DMS53 (cell line): ENCODE measurements at regions not wholly inside any gene's neighbourhood (a gene's known extent, or its start where the extent isn't known, plus 50 kb on each side); places are given as distances from the start of the nearest gene placed in this dataset.
"Not testable (repeated sequence)": the region's sequence is repeated elsewhere in the genome, so short reads cannot be mapped to it uniquely, and the experiment has no call there.

ENCODE experiments used
- DNase-seq: peaks from one replicate; lab custom pipeline; 2025; lab: John Stamatoyannopoulos, UW

GRCh38 chr12:124130691-124131591 lies 157.9 kb downstream of the ZNF664 start:
- DNase-seq, result peak; percentile 45

GRCh38 chr12:124131659-124132058 lies 158.6 kb downstream of the ZNF664 start:
- DNase-seq, result no peak

- DNase-seq, result no peak
These were observed 159.5 kb downstream of the ZNF664 start for GRCh38 chr12:124132530-124132929.

- no peak for DNase-seq
These were observed 158.1 kb upstream of the RFLNA start for GRCh38 chr12:124136796-124137195.

GRCh38 chr12:124140944-124141486 lies 153.9 kb upstream of the RFLNA start:
- DNase-seq, result no peak

GRCh38 chr12:124141611-124142010 lies 153.3 kb upstream of the RFLNA start:
- DNase-seq, result not testable (repeated sequence)

GRCh38 chr12:124142395-124143035 lies 152.4 kb upstream of the RFLNA start:
- DNase-seq, result no peak

GRCh38 chr12:124143726-124144125 lies 151.2 kb upstream of the RFLNA start:
- no peak for DNase-seq

GRCh38 chr12:124144531-124145194 lies 150.2 kb upstream of the RFLNA start:
- DNase-seq, result no peak

GRCh38 chr12:124147027-124147426 lies 147.9 kb upstream of the RFLNA start:
- DNase-seq, result no peak

GRCh38 chr12:124147575-124147974 lies 147.3 kb upstream of the RFLNA start:
- no peak for DNase-seq

GRCh38 chr12:124148481-124149273 lies 146.2 kb upstream of the RFLNA start:
- DNase-seq, result no peak

- DNase-seq, result no peak
These were observed 145.6 kb upstream of the RFLNA start for GRCh38 chr12:124149287-124149686.

GRCh38 chr12:124150168-124150567 lies 144.7 kb upstream of the RFLNA start:
- no peak for DNase-seq

GRCh38 chr12:124151583-124151982 lies 143.3 kb upstream of the RFLNA start:
- no peak for DNase-seq

- no peak for DNase-seq
These were observed 142.2 kb upstream of the RFLNA start for GRCh38 chr12:124152731-124153130.

- no peak for DNase-seq
These were observed 141.5 kb upstream of the RFLNA start for GRCh38 chr12:124153392-124153791.

- no peak for DNase-seq
These were observed 137.5 kb upstream of the RFLNA start for GRCh38 chr12:124157406-124157805.

GRCh38 chr12:124159655-124160054 lies 135.2 kb upstream of the RFLNA start:
- no peak for DNase-seq

GRCh38 chr12:124160097-124160756 lies 134.7 kb upstream of the RFLNA start:
- DNase-seq, result no peak

- not testable (repeated sequence) for DNase-seq
These were observed 133.5 kb upstream of the RFLNA start for GRCh38 chr12:124161402-124161801.
